T-helper 1 cell treated with Interleukin-12 subunit alpha and Interleukin-12 subunit beta and Interleukin-4 antibody, amounts not matched to agents 30 μg/mL and 1 μg/mL, for 36 hours (primary cell): ENCODE measurements at regions not wholly inside any gene's neighbourhood (a gene's known extent, or its start where the extent isn't known, plus 50 kb on each side); places are given as distances from the start of the nearest gene placed in this dataset.
"Not testable (repeated sequence)": the region's sequence is repeated elsewhere in the genome, so short reads cannot be mapped to it uniquely, and the experiment has no call there.

Experiments
- H3K27ac Mint-ChIP-seq: one replicate; pipeline ENCODE4 v1.8.0; 2021; ENCODE audit warnings: mild to moderate bottlenecking, mixed read lengths
- H3K27me3 Mint-ChIP-seq: one replicate; pipeline ENCODE4 v1.8.0; 2021; ENCODE audit warnings: low read depth, mixed read lengths
- H3K36me3 Mint-ChIP-seq: one replicate; pipeline ENCODE4 v1.8.0; 2021; ENCODE audit warnings: low read depth, mixed read lengths
- H3K4me1 Mint-ChIP-seq: one replicate; pipeline ENCODE4 v1.8.0; 2021; ENCODE audit warnings: low read depth, mixed read lengths
- H3K4me3 Mint-ChIP-seq: one replicate; pipeline ENCODE4 v1.8.0; 2021; ENCODE audit warnings: mild to moderate bottlenecking, moderate library complexity, mixed read lengths
- H3K9me3 Mint-ChIP-seq: one replicate; pipeline ENCODE4 v1.8.0; 2021; ENCODE audit warnings: mixed read lengths

GRCh38 chr21:35796844-35797243 lies 263.5 kb downstream of the SETD4 start:
- H3K36me3 Mint-ChIP-seq = no peaks in the 10 kb centered on the region
- no peak overlapping the region for H3K4me3 Mint-ChIP-seq
- peaks cover 3% of the 10 kb centered on the region for H3K27me3 Mint-ChIP-seq
- no peaks in the 10 kb centered on the region for H3K9me3 Mint-ChIP-seq
- H3K4me1 Mint-ChIP-seq = no peaks in the 10 kb centered on the region
- no peak overlapping the region for H3K27ac Mint-ChIP-seq

- not testable (repeated sequence) for H3K9me3 Mint-ChIP-seq, H3K4me1 Mint-ChIP-seq
Observed at GRCh38 chr21:35794527-35794926, 265.8 kb downstream of the SETD4 start.

GRCh38 chr21:35792569-35793305 lies 267.6 kb downstream of the SETD4 start:
- no peaks in the 10 kb centered on the region for H3K4me1 Mint-ChIP-seq
- no peaks in the 10 kb centered on the region for H3K36me3 Mint-ChIP-seq
- no peaks in the 10 kb centered on the region for H3K9me3 Mint-ChIP-seq
- H3K27ac Mint-ChIP-seq = no peak overlapping the region
- no peak overlapping the region for H3K4me3 Mint-ChIP-seq
- no peaks in the 10 kb centered on the region for H3K27me3 Mint-ChIP-seq

More at GRCh38 chr21:35794527-35794926, 265.8 kb downstream of the SETD4 start:
- H3K36me3 Mint-ChIP-seq, H3K4me3 Mint-ChIP-seq, H3K27ac Mint-ChIP-seq, H3K27me3 Mint-ChIP-seq: not testable (repeated sequence)

- H3K4me1 Mint-ChIP-seq = no peaks in the 10 kb centered on the region
- no peak overlapping the region for H3K4me3 Mint-ChIP-seq
- no peaks in the 10 kb centered on the region for H3K36me3 Mint-ChIP-seq
- H3K9me3 Mint-ChIP-seq = no peaks in the 10 kb centered on the region
- no peak overlapping the region for H3K27ac Mint-ChIP-seq
- H3K27me3 Mint-ChIP-seq = no peaks in the 10 kb centered on the region
Observed at GRCh38 chr21:35791541-35792325, 268.6 kb downstream of the SETD4 start.

- Mint-ChIP-seq H3K27ac (no peak overlapping the region), H3K9me3 (no peaks in the 10 kb centered on the region), H3K27me3 (peaks cover 8% of the 10 kb centered on the region), H3K4me3 (no peak overlapping the region), H3K4me1 (no peaks in the 10 kb centered on the region), H3K36me3 (no peaks in the 10 kb centered on the region)
Observed at GRCh38 chr21:35783721-35784120, 276.6 kb downstream of the SETD4 start.

GRCh38 chr21:35782667-35783066 lies 277.7 kb downstream of the SETD4 start:
- no peak overlapping the region for H3K27ac Mint-ChIP-seq
- no peaks in the 10 kb centered on the region for H3K4me1 Mint-ChIP-seq
- H3K27me3 Mint-ChIP-seq = peaks cover 8% of the 10 kb centered on the region
- no peak overlapping the region for H3K4me3 Mint-ChIP-seq
- no peaks in the 10 kb centered on the region for H3K36me3 Mint-ChIP-seq
- no peaks in the 10 kb centered on the region for H3K9me3 Mint-ChIP-seq

- Mint-ChIP-seq H3K4me1 (no peaks in the 10 kb centered on the region), H3K27ac (no peak overlapping the region), H3K4me3 (no peak overlapping the region), H3K27me3 (peaks cover 15% of the 10 kb centered on the region), H3K36me3 (no peaks in the 10 kb centered on the region), H3K9me3 (no peaks in the 10 kb centered on the region)
Observed at GRCh38 chr21:35780983-35781382, 279.3 kb downstream of the SETD4 start.

- H3K4me3 Mint-ChIP-seq = no peak overlapping the region
- H3K4me1 Mint-ChIP-seq = no peaks in the 10 kb centered on the region
- no peaks in the 10 kb centered on the region for H3K36me3 Mint-ChIP-seq
- no peaks in the 10 kb centered on the region for H3K9me3 Mint-ChIP-seq
- H3K27ac Mint-ChIP-seq = no peak overlapping the region
- H3K27me3 Mint-ChIP-seq = peaks cover 12% of the 10 kb centered on the region
Observed at GRCh38 chr21:35779690-35780570, 280.4 kb downstream of the SETD4 start.

- H3K4me3 Mint-ChIP-seq = no peak overlapping the region
- H3K36me3 Mint-ChIP-seq = no peaks in the 10 kb centered on the region
- no peaks in the 10 kb centered on the region for H3K4me1 Mint-ChIP-seq
- no peaks in the 10 kb centered on the region for H3K9me3 Mint-ChIP-seq
- no peak overlapping the region for H3K27ac Mint-ChIP-seq
- peaks cover 13% of the 10 kb centered on the region for H3K27me3 Mint-ChIP-seq
Observed at GRCh38 chr21:35779167-35779566, 281.2 kb downstream of the SETD4 start.

- H3K36me3 Mint-ChIP-seq = no peaks in the 10 kb centered on the region
- H3K27ac Mint-ChIP-seq = no peak overlapping the region
- no peaks in the 10 kb centered on the region for H3K4me1 Mint-ChIP-seq
- H3K9me3 Mint-ChIP-seq = no peaks in the 10 kb centered on the region
- no peak overlapping the region for H3K4me3 Mint-ChIP-seq
- peaks cover 11% of the 10 kb centered on the region for H3K27me3 Mint-ChIP-seq
Observed at GRCh38 chr21:35777081-35777480, 283.2 kb downstream of the SETD4 start.

GRCh38 chr21:35775778-35776544 lies 284.4 kb downstream of the SETD4 start:
- H3K36me3 Mint-ChIP-seq = no peaks in the 10 kb centered on the region
- no peak overlapping the region for H3K27ac Mint-ChIP-seq
- peaks cover 15% of the 10 kb centered on the region for H3K27me3 Mint-ChIP-seq
- no peak overlapping the region for H3K4me3 Mint-ChIP-seq
- H3K9me3 Mint-ChIP-seq = no peaks in the 10 kb centered on the region
- no peaks in the 10 kb centered on the region for H3K4me1 Mint-ChIP-seq

GRCh38 chr21:35770101-35770945 lies 290.0 kb downstream of the SETD4 start:
- no peak overlapping the region for H3K27ac Mint-ChIP-seq
- H3K4me3 Mint-ChIP-seq = no peak overlapping the region
- H3K27me3 Mint-ChIP-seq = peaks cover 11% of the 10 kb centered on the region
- H3K4me1 Mint-ChIP-seq = no peaks in the 10 kb centered on the region
- no peaks in the 10 kb centered on the region for H3K36me3 Mint-ChIP-seq
- H3K9me3 Mint-ChIP-seq = no peaks in the 10 kb centered on the region

- peaks cover 7% of the 10 kb centered on the region for H3K27me3 Mint-ChIP-seq
- no peak overlapping the region for H3K27ac Mint-ChIP-seq
- H3K9me3 Mint-ChIP-seq = no peaks in the 10 kb centered on the region
- H3K4me1 Mint-ChIP-seq = no peaks in the 10 kb centered on the region
- no peaks in the 10 kb centered on the region for H3K36me3 Mint-ChIP-seq
- H3K4me3 Mint-ChIP-seq = no peak overlapping the region
Observed at GRCh38 chr21:35768187-35768586, 292.1 kb downstream of the SETD4 start.
